ENCODE measurements at regions not wholly inside any gene's neighbourhood (a gene's known extent, or its start where the extent isn't known, plus 50 kb on each side); places are given as distances from the start of the nearest gene placed in this dataset.

DNA sequence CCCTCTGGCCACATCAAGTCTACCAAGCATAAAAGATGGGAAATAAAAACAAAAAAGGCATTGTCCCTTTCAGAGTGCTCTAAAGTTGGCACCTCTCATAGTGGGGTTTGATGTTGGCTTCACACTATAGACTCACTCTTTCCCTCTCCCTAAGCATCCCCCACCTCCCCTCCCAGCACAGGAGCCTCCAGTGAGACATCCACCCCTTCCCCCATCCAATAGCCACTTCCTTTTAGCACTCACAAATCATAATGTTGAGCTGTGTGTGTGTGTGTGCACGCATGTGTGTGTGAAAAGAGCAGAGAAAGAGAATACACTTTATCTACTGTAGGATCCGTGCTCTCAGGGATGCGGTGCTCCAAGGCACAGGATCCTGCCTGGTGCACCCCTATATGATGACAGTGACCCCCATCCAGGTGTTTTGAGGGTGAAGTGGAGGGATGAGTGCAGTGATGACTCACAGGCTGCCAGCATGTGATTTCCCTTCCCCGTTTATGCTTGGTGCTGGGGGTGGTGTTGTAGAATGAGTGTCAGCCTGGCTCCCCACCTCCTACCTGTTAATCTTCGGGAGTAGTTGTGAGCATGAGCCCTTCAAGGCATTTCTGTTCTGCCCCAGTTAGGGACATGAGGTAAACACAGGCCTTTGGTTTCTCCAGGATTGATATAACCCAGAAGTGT, 235.2 kb upstream of the B3GAT1 start:
- H3K4me3 ChIP-seq (ENCODE audit: low read length) = no peak overlapping the region
- no peak for DNase-seq (ENCODE audit: low read depth)
- TF ChIP-seq, protein P1, sequence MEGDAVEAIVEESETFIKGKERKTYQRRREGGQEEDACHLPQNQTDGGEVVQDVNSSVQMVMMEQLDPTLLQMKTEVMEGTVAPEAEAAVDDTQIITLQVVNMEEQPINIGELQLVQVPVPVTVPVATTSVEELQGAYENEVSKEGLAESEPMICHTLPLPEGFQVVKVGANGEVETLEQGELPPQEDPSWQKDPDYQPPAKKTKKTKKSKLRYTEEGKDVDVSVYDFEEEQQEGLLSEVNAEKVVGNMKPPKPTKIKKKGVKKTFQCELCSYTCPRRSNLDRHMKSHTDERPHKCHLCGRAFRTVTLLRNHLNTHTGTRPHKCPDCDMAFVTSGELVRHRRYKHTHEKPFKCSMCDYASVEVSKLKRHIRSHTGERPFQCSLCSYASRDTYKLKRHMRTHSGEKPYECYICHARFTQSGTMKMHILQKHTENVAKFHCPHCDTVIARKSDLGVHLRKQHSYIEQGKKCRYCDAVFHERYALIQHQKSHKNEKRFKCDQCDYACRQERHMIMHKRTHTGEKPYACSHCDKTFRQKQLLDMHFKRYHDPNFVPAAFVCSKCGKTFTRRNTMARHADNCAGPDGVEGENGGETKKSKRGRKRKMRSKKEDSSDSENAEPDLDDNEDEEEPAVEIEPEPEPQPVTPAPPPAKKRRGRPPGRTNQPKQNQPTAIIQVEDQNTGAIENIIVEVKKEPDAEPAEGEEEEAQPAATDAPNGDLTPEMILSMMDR (conservative IDR thresholded peaks at IDR 0.05; ENCODE audit: low read depth, low read length) = no peak

DNA sequence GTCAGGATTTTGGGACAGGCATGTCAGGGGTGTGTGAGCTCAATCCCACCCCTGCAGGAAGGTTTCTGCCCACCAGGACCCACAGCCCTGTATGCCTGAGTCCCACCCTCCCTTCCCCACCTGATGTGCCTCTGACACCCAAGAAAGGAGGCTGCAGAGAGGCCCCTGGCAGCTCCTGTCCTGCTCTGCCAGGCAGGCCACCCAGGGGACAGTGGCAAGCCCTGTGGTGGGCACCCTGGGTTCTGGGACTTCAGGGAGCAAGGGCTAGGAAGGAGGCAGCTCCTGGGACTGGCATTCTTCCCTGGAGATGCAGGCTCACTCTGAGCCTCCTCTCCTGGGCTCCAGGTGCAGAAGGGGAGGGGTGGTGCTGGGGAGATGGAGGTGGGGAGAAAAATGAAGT, 234.5 kb upstream of the B3GAT1 start:
- DNase-seq (ENCODE audit: low read depth) = no peak
- TF ChIP-seq, protein P1 (conservative IDR thresholded peaks at IDR 0.05; ENCODE audit: low read depth, low read length) = no peak
- no peak overlapping the region for H3K4me3 ChIP-seq (ENCODE audit: low read length)

GRCh38 chr11:134645576-134645975, 233.5 kb upstream of the B3GAT1 start:
- DNase-seq (ENCODE audit: low read depth) = no peak
- H3K4me3 ChIP-seq (ENCODE audit: low read length) = no peak overlapping the region
- TF ChIP-seq, protein P1 (conservative IDR thresholded peaks at IDR 0.05; ENCODE audit: low read depth, low read length) = no peak

- DNase-seq (ENCODE audit: low read depth) = no peak
- no peak overlapping the region for H3K4me3 ChIP-seq (ENCODE audit: low read length)
- TF ChIP-seq, protein P1 (conservative IDR thresholded peaks at IDR 0.05; ENCODE audit: low read depth, low read length) = no peak
Observed at GRCh38 chr11:134644476-134645456, 232.7 kb upstream of the B3GAT1 start.

GRCh38 chr11:134643115-134644012, 231.3 kb upstream of the B3GAT1 start:
- H3K4me3 ChIP-seq (ENCODE audit: low read length) = no peak overlapping the region

GRCh38 chr11:134642206-134642605, 230.2 kb upstream of the B3GAT1 start:
- no peak for DNase-seq (ENCODE audit: low read depth)
- TF ChIP-seq, protein P1 (conservative IDR thresholded peaks at IDR 0.05; ENCODE audit: low read depth, low read length) = no peak

More at GRCh38 chr11:134643115-134644012, 231.3 kb upstream of the B3GAT1 start:
- TF ChIP-seq, protein P1 (conservative IDR thresholded peaks at IDR 0.05; ENCODE audit: low read depth, low read length) = no peak
- no peak for DNase-seq (ENCODE audit: low read depth)

More at GRCh38 chr11:134642206-134642605, 230.2 kb upstream of the B3GAT1 start:
- H3K4me3 ChIP-seq (ENCODE audit: low read length) = no peak overlapping the region
